ENCODE measurements at regions not wholly inside any gene's neighbourhood (a gene's known extent, or its start where the extent isn't known, plus 50 kb on each side); places are given as distances from the start of the nearest gene placed in this dataset.

DNA sequence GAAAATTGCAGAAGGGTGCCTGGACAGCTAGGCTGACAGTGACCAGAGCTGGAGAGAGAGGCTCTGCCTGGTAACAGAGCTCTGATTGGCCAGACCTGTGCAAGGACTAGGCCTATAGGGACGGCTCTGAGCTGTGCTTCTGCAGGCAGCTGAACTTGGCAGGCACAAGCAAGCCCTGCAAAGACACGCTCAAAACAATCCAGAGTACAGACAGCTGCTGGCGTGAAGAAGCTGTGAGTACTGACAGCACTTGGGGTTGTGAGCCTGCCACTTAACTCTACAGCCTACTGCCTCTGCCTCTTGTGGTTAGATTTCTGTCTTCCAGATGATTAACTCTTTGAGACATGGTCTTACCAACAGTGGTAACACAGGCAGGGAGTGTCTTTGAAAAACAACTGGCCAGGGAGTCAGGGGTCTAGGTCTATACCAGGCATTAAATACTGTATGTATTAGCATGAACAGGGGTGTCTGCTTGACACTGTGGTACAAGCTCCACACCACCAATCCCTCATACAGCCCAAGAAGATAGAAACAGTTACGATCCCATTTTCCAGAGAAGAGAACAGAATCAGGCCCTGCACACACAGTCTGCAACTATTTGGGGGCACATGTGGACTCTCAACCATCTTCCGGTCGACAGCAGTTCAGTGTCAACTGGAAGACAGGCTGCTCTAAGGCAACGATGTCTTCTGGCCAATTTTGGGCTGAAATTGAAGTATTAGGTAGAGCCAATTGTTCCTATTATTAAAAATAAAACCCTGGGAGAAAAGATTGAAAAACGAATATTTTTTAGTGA is 568.4 kb downstream of the TNS1 start:
- Histone ChIP-seq H3K9me3 (no peaks in the 10 kb centered on the region), H3K4me1 (peaks cover 10% of the 10 kb centered on the region in 2 donors), H3K27ac (peak overlapping the region; percentile 86 to 89), H3K36me3 (no peaks in the 10 kb centered on the region), H3K4me3 (no peak overlapping the region), H3K27me3 (no peaks in the 10 kb centered on the region)
- TF ChIP-seq, protein P1, sequence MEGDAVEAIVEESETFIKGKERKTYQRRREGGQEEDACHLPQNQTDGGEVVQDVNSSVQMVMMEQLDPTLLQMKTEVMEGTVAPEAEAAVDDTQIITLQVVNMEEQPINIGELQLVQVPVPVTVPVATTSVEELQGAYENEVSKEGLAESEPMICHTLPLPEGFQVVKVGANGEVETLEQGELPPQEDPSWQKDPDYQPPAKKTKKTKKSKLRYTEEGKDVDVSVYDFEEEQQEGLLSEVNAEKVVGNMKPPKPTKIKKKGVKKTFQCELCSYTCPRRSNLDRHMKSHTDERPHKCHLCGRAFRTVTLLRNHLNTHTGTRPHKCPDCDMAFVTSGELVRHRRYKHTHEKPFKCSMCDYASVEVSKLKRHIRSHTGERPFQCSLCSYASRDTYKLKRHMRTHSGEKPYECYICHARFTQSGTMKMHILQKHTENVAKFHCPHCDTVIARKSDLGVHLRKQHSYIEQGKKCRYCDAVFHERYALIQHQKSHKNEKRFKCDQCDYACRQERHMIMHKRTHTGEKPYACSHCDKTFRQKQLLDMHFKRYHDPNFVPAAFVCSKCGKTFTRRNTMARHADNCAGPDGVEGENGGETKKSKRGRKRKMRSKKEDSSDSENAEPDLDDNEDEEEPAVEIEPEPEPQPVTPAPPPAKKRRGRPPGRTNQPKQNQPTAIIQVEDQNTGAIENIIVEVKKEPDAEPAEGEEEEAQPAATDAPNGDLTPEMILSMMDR (IDR thresholded peaks at IDR 0.05), result no peak
- TF ChIP-seq POLR2A (IDR thresholded peaks at IDR 0.05), result peak in 1 of 2 donors; percentile 15
- intact Hi-C loops (cut with DNase I; ENCODE audit: low total_unique reads), result no loop called here
- peak; percentile 88 to 95 for DNase-seq

DNA sequence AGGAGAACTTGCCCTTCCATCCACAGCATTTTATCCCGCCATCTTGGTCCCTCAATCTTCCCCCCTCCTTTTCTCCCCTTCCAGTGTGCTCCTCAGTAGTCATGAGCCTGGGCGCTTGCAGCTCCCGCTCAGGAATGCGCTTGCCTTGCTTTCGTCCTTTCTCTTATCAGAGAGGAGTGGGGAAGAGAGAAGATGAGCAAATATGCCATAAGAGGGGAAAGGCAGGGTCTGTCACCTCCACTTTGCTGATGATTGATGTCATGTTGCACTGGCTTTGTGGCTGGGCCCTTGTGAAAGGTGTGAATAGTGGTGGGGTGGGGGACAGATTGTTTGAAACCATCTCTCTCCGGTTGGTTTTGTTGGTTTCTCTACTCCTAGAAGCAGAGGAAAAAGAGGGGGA is 569.3 kb downstream of the TNS1 start:
- DNase-seq, result peak; percentile 45 to 59
- H3K4me3 ChIP-seq, result peak overlapping the region; percentile 10 to 21
- H3K9me3 ChIP-seq, result no peaks in the 10 kb centered on the region
- no peaks in the 10 kb centered on the region for H3K36me3 ChIP-seq
- peaks cover 10% of the 10 kb centered on the region in 2 donors for H3K4me1 ChIP-seq
- TF ChIP-seq, protein P1 (IDR thresholded peaks at IDR 0.05), result no peak
- TF ChIP-seq POLR2A (IDR thresholded peaks at IDR 0.05), result no peak
- H3K27me3 ChIP-seq, result no peaks in the 10 kb centered on the region
- peak overlapping the region; percentile 86 to 89 for H3K27ac ChIP-seq
- intact Hi-C loops (cut with DNase I; ENCODE audit: low total_unique reads), result no loop called here

DNA sequence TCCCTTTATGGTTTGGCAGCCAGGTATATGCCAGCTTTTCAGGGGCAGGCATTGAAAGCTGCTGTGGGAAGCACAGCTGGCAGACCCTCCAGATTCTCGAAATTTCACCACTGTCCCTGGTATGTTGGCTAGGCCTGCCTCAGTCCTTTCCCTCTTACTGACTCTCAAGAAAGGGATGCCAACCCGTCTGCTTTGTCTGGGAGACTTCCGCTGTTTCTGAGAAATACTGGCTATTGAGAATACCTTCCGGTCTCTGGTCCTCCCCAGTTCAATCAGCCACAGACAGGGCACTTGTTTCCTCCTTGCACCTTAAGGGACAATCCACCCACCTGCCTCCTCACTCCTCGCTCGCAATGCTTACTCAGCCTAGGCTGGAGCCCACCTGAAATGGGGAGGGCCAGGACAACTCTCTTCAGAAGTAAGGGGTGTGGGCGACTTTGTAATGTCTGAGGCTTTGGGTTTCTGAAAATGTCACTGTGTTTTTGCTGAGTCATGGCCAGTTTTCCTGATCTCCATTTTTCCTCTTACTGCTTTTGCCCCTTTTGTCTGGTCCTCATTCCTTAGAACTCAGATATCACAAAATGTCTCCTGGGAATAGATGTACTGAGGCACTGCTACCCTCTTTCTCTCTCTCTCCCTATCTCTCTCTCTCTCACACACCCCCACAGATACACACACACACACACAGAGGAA is 571.1 kb downstream of the TNS1 start:
- no peak for DNase-seq
- TF ChIP-seq POLR2A (IDR thresholded peaks at IDR 0.05), result no peak
- TF ChIP-seq, protein P1 (IDR thresholded peaks at IDR 0.05), result no peak
- intact Hi-C loops (cut with DNase I; ENCODE audit: low total_unique reads), result no loop called here
- Histone ChIP-seq H3K4me3 (no peak overlapping the region), H3K36me3 (no peaks in the 10 kb centered on the region), H3K27me3 (no peaks in the 10 kb centered on the region), H3K4me1 (peaks cover 6 to 10% of the 10 kb centered on the region in 2 donors), H3K27ac (peak overlapping the region; percentile 43 to 60), H3K9me3 (no peaks in the 10 kb centered on the region)

DNA sequence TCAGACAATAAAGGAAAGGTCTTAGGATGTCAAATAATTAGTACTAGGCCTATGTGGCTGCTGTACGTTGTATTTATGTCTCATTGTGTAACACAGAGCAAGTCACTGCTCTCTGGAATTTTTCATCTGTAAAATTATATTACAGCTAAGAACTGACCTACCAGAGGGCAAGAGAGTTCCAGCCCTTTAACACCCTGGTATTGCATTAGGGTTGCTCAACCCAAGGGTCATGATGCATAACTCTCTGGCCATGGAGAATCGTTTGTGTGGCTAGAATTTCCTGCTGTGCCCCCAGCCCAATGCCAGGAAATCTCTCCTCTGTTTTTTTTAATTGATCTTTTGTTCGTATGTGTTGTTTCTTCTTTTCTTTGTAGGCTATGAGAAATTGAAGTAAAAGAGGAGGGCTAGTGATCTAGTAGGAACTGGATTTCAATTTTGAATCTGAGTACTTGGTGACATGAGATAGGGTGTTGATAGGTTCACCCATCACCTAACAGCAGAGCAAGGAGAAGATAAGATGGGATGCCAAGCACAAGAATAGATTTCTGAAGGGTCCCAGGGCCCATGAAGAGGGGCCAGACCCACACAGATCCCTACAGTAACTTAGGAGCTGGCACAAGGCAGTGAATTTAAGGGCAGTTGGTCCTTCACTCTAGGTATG is 571.2 kb upstream of the TNP1 start:
- peak overlapping the region; percentile 43 to 60 for H3K27ac ChIP-seq
- no peak overlapping the region for H3K4me3 ChIP-seq
- H3K9me3 ChIP-seq, result no peaks in the 10 kb centered on the region
- no peaks in the 10 kb centered on the region for H3K36me3 ChIP-seq
- peaks cover 6 to 10% of the 10 kb centered on the region in 2 donors for H3K4me1 ChIP-seq
- no peaks in the 10 kb centered on the region for H3K27me3 ChIP-seq
- intact Hi-C loops (cut with DNase I; ENCODE audit: low total_unique reads), result no loop called here
- DNase-seq, result no peak
- TF ChIP-seq POLR2A (IDR thresholded peaks at IDR 0.05), result no peak
- TF ChIP-seq, protein P1 (IDR thresholded peaks at IDR 0.05), result no peak

All from uterus (tissue), 3 donors.